ENCODE measurements at regions not wholly inside any gene's neighbourhood (a gene's known extent, or its start where the extent isn't known, plus 50 kb on each side); places are given as distances from the start of the nearest gene placed in this dataset.
"Not testable (repeated sequence)": the region's sequence is repeated elsewhere in the genome, so short reads cannot be mapped to it uniquely, and the experiment has no call there.

DNA sequence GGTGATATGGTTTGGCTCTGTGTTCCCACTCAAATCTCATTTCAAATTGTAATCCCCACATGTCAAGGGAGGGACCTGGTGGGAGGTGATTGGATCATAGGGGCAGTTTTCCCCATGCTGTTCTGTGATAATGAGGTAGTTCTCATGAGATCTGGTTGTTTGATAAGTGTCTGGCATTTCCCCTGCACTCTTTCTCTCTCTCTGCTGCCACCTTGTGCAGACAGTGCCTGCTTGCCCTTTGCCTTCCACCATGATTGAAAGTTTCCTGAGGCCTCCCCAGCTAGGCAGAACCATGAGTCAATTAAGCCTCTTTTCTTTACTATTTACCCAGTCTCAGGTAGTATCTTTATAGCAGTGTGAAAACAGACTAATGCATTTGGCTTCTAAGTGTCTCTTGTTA lies 284.7 kb downstream of the ARPP21 start:
- not testable (repeated sequence) for TF ChIP-seq CTCF, POLR2A (IDR thresholded peaks at IDR 0.05)

All from lower leg skin (tissue), 3 donors.